SU-DHL-6 (cell line): ENCODE measurements at regions not wholly inside any gene's neighbourhood (a gene's known extent, or its start where the extent isn't known, plus 50 kb on each side); places are given as distances from the start of the nearest gene placed in this dataset.

Source experiments
- H2AFZ ChIP-seq: fragments of 200-600 bp; sonication (generic); 2 replicates; pipeline ENCODE4 v1.6.1; 2014; ENCODE audit warnings: low read depth, mild to moderate bottlenecking, moderate library complexity, mixed read lengths, antibody characterized with exemption, low read length; ENCODE audit not compliant: severe bottlenecking
- H3F3A ChIP-seq: fragments of 200-600 bp; shearing (Covaris generic); 2 replicates; pipeline ENCODE4 v1.6.0; 2016; ENCODE audit warnings: antibody characterized with exemption, mild to moderate bottlenecking; ENCODE audit not compliant: insufficient read depth
- H3K27ac ChIP-seq: fragments of 200-600 bp; sonication (generic); 2 replicates; pipeline ENCODE4 v1.5.1; 2016; ENCODE audit warnings: low read depth, mild to moderate bottlenecking, low read length, moderate library complexity, mixed read lengths
- H3K27me3 ChIP-seq: fragments of 200-600 bp; sonication (generic), shearing (Covaris generic); 2 replicates; pipeline ENCODE4 v1.6.0; 2014; ENCODE audit warnings: mild to moderate bottlenecking, low read length
- H3K36me3 ChIP-seq: fragments of 200-600 bp; sonication (generic); 2 replicates; pipeline ENCODE4 v1.6.1; 2014; ENCODE audit warnings: mild to moderate bottlenecking, low read length, mixed read lengths
- H3K4me2 ChIP-seq: fragments of 300-600, 200-600 bp; shearing (Covaris generic), sonication (generic); 2 replicates; pipeline ENCODE4 v1.6.0; 2014; ENCODE audit warnings: low read length, low read depth, mild to moderate bottlenecking; ENCODE audit not compliant: poor library complexity, severe bottlenecking
- H3K4me3 ChIP-seq: fragments of 200-600 bp; sonication (generic); 2 replicates; pipeline ENCODE4 v1.5.1; 2014; ENCODE audit warnings: antibody characterized with exemption, low read length, mild to moderate bottlenecking, mixed read lengths; ENCODE audit not compliant: insufficient read depth, poor library complexity, severe bottlenecking
- H3K79me2 ChIP-seq: fragments of 200-600 bp; sonication (generic); 2 replicates; pipeline ENCODE4 v1.6.1; 2014; ENCODE audit warnings: mild to moderate bottlenecking, low read length, moderate library complexity; ENCODE audit not compliant: insufficient read depth
- H3K9ac ChIP-seq: fragments of 200-600 bp; sonication (generic); 2 replicates; pipeline ENCODE4 v1.7.0; 2014; ENCODE audit warnings: mild to moderate bottlenecking, low read length
- H3K9me2 ChIP-seq: fragments of 200-600 bp; sonication (generic); replicated peaks from 2 replicates; pipeline ENCODE4 v1.6.1; 2014; ENCODE audit warnings: low read length; ENCODE audit not compliant: insufficient read depth
- H3K9me3 ChIP-seq: fragments of 200-600 bp; sonication (generic); 2 replicates; pipeline ENCODE4 v1.6.1; 2014; ENCODE audit warnings: low read length, mixed read lengths; ENCODE audit not compliant: insufficient read depth
- H4K20me1 ChIP-seq: fragments of 200-600 bp; sonication (generic); 2 replicates; pipeline ENCODE4 v1.6.1; 2014; ENCODE audit warnings: low read depth, mild to moderate bottlenecking, antibody characterized with exemption, low read length, moderate library complexity, mixed read lengths
- CTCF ChIP-seq: fragments of 200-600 bp; sonication (generic); IDR thresholded peaks from one replicate; pipeline ENCODE4 v1.5.1; 2017; ENCODE audit warnings: antibody characterized with exemption, mild to moderate bottlenecking, low read length, moderate library complexity; ENCODE audit not compliant: insufficient read depth, poor library complexity, severe bottlenecking
- EZH2phosphoT487 ChIP-seq: fragments of 200-600 bp; sonication (generic), shearing (Covaris generic); conservative IDR thresholded peaks from 2 replicates; pipeline ENCODE4 v1.6.1; 2018; ENCODE audit warnings: mild to moderate bottlenecking, antibody characterized with exemption, low read length, moderate library complexity, mixed read lengths

- H3K4me2 ChIP-seq: no peak overlapping the region
Observed at GRCh38 chr3:104269771-104270170, 1096.9 kb upstream of the ALCAM start.

DNA sequence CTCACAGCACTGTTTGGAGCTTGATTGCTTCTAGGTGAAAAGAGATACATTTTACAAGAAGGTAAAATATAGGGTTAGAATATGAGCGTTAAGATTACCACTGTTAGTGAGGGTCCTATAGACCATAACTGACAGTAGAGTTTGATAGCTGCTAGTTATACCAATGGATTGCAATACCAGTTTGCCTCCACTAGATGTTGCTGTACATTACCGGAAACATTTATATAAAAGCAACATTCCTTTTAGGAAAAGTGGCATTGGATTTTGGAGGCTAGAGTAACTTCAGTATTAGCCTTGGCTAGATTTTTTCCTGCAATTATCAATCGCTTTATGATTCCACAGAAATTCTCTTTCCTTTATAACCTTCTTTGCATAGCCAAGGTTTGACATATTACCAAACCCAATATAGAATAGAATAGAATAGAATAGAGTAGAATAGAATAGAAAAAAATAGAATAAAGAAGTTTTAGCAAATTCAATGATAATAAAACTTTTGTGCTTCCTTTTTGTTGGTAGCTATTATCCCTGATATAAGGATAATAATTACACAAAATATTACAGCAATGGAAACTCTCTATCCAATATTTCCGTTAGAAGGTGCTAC lies 1093.6 kb upstream of the ALCAM start:
- Histone ChIP-seq H3K9me2 (no peaks in the 10 kb centered on the region), H3K9ac (no peak overlapping the region), H2AFZ (no peak overlapping the region), H3K36me3 (no peaks in the 10 kb centered on the region), H3F3A (no peaks in the 10 kb centered on the region), H3K4me3 (no peak overlapping the region), H3K27ac (no peak overlapping the region), H3K9me3 (no peaks in the 10 kb centered on the region), H3K4me2 (no peak overlapping the region), H3K27me3 (no peaks in the 10 kb centered on the region), H3K79me2 (no peaks in the 10 kb centered on the region), H4K20me1 (no peaks in the 10 kb centered on the region)
- TF ChIP-seq CTCF (peak; percentile 67), EZH2phosphoT487 (no peak)

More at GRCh38 chr3:104269771-104270170, 1096.9 kb upstream of the ALCAM start:
- no peak overlapping the region for H3K27ac ChIP-seq
- no peak overlapping the region for H2AFZ ChIP-seq
- no peaks in the 10 kb centered on the region for H3K27me3 ChIP-seq
- no peaks in the 10 kb centered on the region for H3K9me3 ChIP-seq
- no peaks in the 10 kb centered on the region for H3K79me2 ChIP-seq
- TF ChIP-seq EZH2phosphoT487: no peak
- no peak for TF ChIP-seq CTCF
- no peaks in the 10 kb centered on the region for H3K9me2 ChIP-seq
- H3K36me3 ChIP-seq: no peaks in the 10 kb centered on the region
- H3F3A ChIP-seq: no peaks in the 10 kb centered on the region
- H3K9ac ChIP-seq: no peak overlapping the region
- H3K4me3 ChIP-seq: no peak overlapping the region
- H4K20me1 ChIP-seq: no peaks in the 10 kb centered on the region

DNA sequence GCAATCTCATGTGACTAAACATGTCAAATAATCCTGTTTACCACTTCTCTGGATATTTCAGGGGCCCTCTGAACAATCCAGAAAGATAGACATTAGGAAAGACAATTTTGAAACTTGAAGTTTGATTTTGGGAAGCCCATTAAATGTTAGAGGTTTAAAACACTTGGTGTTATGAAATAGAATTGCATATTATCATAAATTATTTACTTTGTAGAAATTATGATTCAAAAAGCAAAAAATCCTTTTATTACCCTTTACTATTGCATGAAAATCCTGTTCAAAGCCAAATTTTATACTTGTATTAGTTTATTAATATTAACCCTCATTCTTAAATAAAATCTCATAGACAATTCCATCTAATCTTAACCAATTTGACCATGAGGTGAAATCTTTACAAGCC lies 1091.5 kb upstream of the ALCAM start:
- no peak overlapping the region for H3K27ac ChIP-seq
- H3F3A ChIP-seq: no peaks in the 10 kb centered on the region
- no peaks in the 10 kb centered on the region for H3K79me2 ChIP-seq
- no peak for TF ChIP-seq EZH2phosphoT487
- TF ChIP-seq CTCF: no peak
- no peaks in the 10 kb centered on the region for H3K36me3 ChIP-seq
- H3K4me2 ChIP-seq: no peak overlapping the region
- no peak overlapping the region for H3K4me3 ChIP-seq
- H3K9ac ChIP-seq: no peak overlapping the region
- no peaks in the 10 kb centered on the region for H3K9me2 ChIP-seq
- H3K9me3 ChIP-seq: no peaks in the 10 kb centered on the region
- no peaks in the 10 kb centered on the region for H4K20me1 ChIP-seq
- no peaks in the 10 kb centered on the region for H3K27me3 ChIP-seq
- no peak overlapping the region for H2AFZ ChIP-seq
